ENCODE measurements at regions not wholly inside any gene's neighbourhood (a gene's known extent, or its start where the extent isn't known, plus 50 kb on each side); places are given as distances from the start of the nearest gene placed in this dataset.
"Not testable (repeated sequence)": the region's sequence is repeated elsewhere in the genome, so short reads cannot be mapped to it uniquely, and the experiment has no call there.

DNA sequence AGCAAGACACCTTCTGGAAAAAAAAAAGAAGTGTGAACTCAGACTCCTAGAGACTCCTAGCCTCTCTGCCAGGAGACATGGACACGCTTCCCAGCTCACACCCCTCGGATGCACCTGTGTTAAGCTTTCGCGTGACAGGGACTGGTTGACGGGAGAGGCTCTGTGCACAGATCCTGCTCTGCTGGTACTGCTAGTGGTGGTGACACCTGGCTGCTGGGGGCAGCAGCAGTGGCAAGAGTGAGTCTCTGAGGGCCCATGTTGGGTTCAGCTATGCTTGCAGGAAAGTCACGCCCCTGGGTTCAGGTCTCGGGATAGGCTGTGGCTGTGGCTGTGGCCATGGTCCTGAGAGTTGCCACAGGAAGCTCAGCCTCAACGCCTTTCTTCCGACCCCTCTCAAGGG, 81.1 kb downstream of the XRCC2 start:
- Mint-ChIP-seq H3K27ac (no peak overlapping the region), H3K9me3 (no peaks in the 10 kb centered on the region), H3K27me3 (peaks cover 1% of the 10 kb centered on the region), H3K36me3 (ENCODE audit: low read depth) (no peaks in the 10 kb centered on the region), H3K4me1 (ENCODE audit: low read depth) (no peaks in the 10 kb centered on the region), H3K4me3 (no peak overlapping the region)
- intact Hi-C loops (cut with micrococcal nuclease): no loop called here

DNA sequence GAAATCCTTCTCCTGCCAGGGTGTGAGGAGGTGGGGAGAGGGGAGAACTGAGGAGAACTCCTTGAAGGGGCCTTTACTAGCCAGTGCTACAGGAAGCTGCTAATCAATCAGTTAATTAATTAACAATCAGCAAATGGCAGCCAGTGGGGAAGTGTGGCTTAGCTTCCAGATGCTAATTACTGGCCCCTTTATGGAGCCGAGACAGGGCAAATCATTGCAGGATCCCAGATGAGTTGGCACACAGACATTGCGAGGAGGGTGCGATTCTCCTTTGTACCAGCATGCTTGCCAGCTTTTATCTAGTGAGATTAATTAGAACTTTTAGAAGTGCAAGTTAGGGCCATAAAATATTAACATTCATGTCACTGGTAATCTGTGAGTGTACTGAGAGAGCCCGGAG, 84.0 kb downstream of the XRCC2 start:
- Mint-ChIP-seq H3K27ac (no peak overlapping the region), H3K36me3 (ENCODE audit: low read depth) (no peaks in the 10 kb centered on the region), H3K4me3 (no peak overlapping the region), H3K27me3 (peaks cover 1% of the 10 kb centered on the region), H3K4me1 (ENCODE audit: low read depth) (no peaks in the 10 kb centered on the region), H3K9me3 (no peaks in the 10 kb centered on the region)
- intact Hi-C loops (cut with micrococcal nuclease): no loop called here

GRCh38 chr7:152590481-152590880, 85.5 kb downstream of the XRCC2 start:
- intact Hi-C loops (cut with micrococcal nuclease): no loop called here
- Mint-ChIP-seq H3K27ac (no peak overlapping the region), H3K9me3 (no peaks in the 10 kb centered on the region), H3K27me3 (peaks cover 1% of the 10 kb centered on the region), H3K4me1 (ENCODE audit: low read depth) (no peaks in the 10 kb centered on the region), H3K4me3 (no peak overlapping the region), H3K36me3 (ENCODE audit: low read depth) (no peaks in the 10 kb centered on the region)

DNA sequence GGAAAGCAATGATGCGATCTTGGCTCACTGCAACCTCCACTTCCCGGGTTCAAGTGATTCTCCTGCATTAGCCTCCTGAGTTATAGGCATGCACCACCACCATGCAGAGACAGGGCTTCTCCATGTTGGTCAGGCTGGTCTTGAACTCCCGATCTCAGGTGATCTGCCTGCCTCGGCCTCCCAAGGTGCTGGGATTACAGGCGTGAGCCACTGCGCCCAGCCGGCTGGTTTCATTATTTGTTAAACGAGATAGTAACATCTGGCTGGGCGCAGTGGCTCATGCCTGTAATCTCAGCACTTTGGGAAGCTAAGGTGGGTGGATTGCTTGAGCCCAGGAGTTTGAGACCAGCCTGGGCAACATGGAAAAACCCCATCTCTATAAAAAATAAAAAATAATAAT, 86.1 kb downstream of the XRCC2 start:
- H3K4me3 Mint-ChIP-seq; H3K36me3 Mint-ChIP-seq (ENCODE audit: low read depth); H3K9me3 Mint-ChIP-seq; H3K4me1 Mint-ChIP-seq (ENCODE audit: low read depth); H3K27ac Mint-ChIP-seq; intact Hi-C loops (cut with micrococcal nuclease); H3K27me3 Mint-ChIP-seq: not testable (repeated sequence)

- H3K4me3 Mint-ChIP-seq: no peak overlapping the region
- intact Hi-C loops (cut with micrococcal nuclease): no loop called here
- H3K27ac Mint-ChIP-seq: no peak overlapping the region
- peaks cover 1% of the 10 kb centered on the region for H3K27me3 Mint-ChIP-seq
- H3K36me3 Mint-ChIP-seq (ENCODE audit: low read depth): no peaks in the 10 kb centered on the region
- H3K9me3 Mint-ChIP-seq: no peaks in the 10 kb centered on the region
- no peaks in the 10 kb centered on the region for H3K4me1 Mint-ChIP-seq (ENCODE audit: low read depth)
Observed at GRCh38 chr7:152588350-152588749, 87.6 kb downstream of the XRCC2 start.

DNA sequence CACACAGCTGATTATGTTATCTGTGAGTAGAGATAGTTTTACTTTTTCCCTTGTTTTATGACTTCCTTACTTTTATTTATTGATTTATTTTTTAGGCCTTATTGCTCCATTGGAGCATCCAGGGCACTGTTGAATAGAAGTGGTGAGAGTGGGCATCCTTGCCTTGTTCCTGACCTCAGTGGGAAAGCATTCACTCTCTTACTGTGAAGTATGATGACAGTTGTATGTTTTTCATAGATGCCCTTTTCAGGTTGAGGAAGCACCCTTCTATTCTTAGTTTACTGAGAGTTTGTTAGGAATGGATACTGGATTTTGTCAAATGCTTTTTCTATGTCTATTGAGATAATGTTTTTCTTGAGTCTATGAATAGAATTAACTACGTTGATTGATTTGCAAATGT, 88.6 kb downstream of the XRCC2 start:
- H3K27me3 Mint-ChIP-seq: peaks cover 1% of the 10 kb centered on the region
- no peaks in the 10 kb centered on the region for H3K36me3 Mint-ChIP-seq (ENCODE audit: low read depth)
- H3K9me3 Mint-ChIP-seq: no peaks in the 10 kb centered on the region
- intact Hi-C loops (cut with micrococcal nuclease): no loop called here
- no peaks in the 10 kb centered on the region for H3K4me1 Mint-ChIP-seq (ENCODE audit: low read depth)
- no peak overlapping the region for H3K27ac Mint-ChIP-seq
- H3K4me3 Mint-ChIP-seq: no peak overlapping the region

DNA sequence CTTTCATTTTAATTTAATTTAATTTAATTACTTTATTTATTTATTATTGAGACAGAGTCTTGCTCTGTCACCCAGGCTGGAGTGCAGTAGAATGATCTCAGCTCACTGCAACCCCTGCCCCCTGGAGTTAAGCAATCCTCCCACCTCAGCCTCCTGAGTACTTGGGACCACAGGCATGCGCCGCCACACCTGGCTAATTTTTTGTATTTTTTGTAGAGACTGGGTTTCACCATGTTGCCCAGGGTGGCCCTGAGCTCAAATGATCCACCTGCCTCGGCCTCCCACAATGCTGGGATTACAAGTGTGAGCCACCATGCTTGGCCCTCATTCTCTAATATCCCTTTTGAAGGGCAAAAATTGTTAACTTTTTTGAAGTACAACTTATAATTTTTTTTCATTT, 92.9 kb downstream of the XRCC2 start:
- no peaks in the 10 kb centered on the region for H3K9me3 Mint-ChIP-seq
- no peaks in the 10 kb centered on the region for H3K4me1 Mint-ChIP-seq (ENCODE audit: low read depth)
- H3K27ac Mint-ChIP-seq: no peak overlapping the region
- no peaks in the 10 kb centered on the region for H3K27me3 Mint-ChIP-seq
- intact Hi-C loops (cut with micrococcal nuclease): no loop called here
- H3K36me3 Mint-ChIP-seq (ENCODE audit: low read depth): no peaks in the 10 kb centered on the region
- H3K4me3 Mint-ChIP-seq: no peak overlapping the region

DNA sequence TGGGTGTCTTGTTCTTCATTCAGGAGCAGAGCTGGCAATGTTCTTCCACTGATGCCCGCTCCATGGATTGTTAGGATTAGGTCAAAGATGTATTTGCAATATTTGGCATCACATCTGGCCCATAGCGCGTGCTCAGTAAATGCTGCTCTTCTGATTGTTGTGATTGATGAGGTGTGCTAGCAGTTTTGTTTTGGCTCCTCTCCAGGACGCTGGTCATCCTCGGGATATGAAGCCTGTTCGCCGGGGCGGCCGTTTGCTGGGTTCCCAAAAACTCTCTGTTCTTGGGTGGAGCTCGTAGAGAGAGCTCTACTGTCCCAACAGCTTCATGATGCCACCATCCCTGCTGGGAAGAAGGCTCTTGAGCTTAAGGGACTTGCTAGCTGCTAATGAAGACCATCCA, 96.9 kb downstream of the XRCC2 start:
- H3K4me3 Mint-ChIP-seq: no peak overlapping the region

GRCh38 chr7:152577339-152577738, 98.6 kb downstream of the XRCC2 start:
- Mint-ChIP-seq H3K27me3 (peaks cover 1% of the 10 kb centered on the region), H3K36me3 (ENCODE audit: low read depth) (no peaks in the 10 kb centered on the region), H3K4me1 (ENCODE audit: low read depth) (no peaks in the 10 kb centered on the region), H3K27ac (no peak overlapping the region), H3K9me3 (no peaks in the 10 kb centered on the region), H3K4me3 (no peak overlapping the region)
- intact Hi-C loops (cut with micrococcal nuclease): no loop called here

More for the DNA sequence above, 96.9 kb downstream of the XRCC2 start:
- H3K36me3 Mint-ChIP-seq (ENCODE audit: low read depth): no peaks in the 10 kb centered on the region
- H3K27me3 Mint-ChIP-seq: no peaks in the 10 kb centered on the region
- H3K4me1 Mint-ChIP-seq (ENCODE audit: low read depth): no peaks in the 10 kb centered on the region
- H3K9me3 Mint-ChIP-seq: no peaks in the 10 kb centered on the region
- H3K27ac Mint-ChIP-seq: no peak overlapping the region
- intact Hi-C loops (cut with micrococcal nuclease): no loop called here

- no peak overlapping the region for H3K27ac Mint-ChIP-seq
- H3K4me3 Mint-ChIP-seq: no peak overlapping the region
- H3K9me3 Mint-ChIP-seq: no peaks in the 10 kb centered on the region
- H3K27me3 Mint-ChIP-seq: peaks cover 1% of the 10 kb centered on the region
- H3K4me1 Mint-ChIP-seq (ENCODE audit: low read depth): no peaks in the 10 kb centered on the region
- H3K36me3 Mint-ChIP-seq (ENCODE audit: low read depth): no peaks in the 10 kb centered on the region
- intact Hi-C loops (cut with micrococcal nuclease): no loop called here
Observed at GRCh38 chr7:152574892-152575548, 100.9 kb downstream of the XRCC2 start.

- intact Hi-C loops (cut with micrococcal nuclease); H3K36me3 Mint-ChIP-seq (ENCODE audit: low read depth); H3K27me3 Mint-ChIP-seq; H3K4me1 Mint-ChIP-seq (ENCODE audit: low read depth); H3K27ac Mint-ChIP-seq; H3K9me3 Mint-ChIP-seq; H3K4me3 Mint-ChIP-seq: not testable (repeated sequence)
Observed at GRCh38 chr7:152573186-152573585, 102.8 kb downstream of the XRCC2 start.

DNA sequence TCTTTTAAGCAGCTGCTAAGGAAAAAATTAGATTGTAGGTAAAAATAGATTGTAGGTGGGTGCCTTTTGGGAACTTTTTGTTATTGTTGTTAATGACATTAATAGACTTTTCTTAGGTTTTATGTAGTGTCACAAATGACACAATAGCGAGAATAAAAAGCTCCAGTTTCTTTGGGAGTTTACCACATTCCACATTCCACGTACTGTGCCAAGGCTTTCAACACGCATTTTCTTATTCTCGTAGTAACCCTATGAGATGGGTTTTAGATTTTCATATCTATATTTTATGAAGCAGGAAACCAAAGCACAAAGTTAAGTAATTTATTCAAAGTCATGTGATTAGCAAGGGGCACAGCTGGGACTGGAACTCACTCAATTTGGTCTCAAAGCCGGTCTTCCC, 103.8 kb downstream of the XRCC2 start:
- Mint-ChIP-seq H3K9me3 (no peaks in the 10 kb centered on the region), H3K4me1 (ENCODE audit: low read depth) (no peaks in the 10 kb centered on the region), H3K27ac (no peak overlapping the region), H3K4me3 (no peak overlapping the region), H3K36me3 (ENCODE audit: low read depth) (no peaks in the 10 kb centered on the region), H3K27me3 (peaks cover 1% of the 10 kb centered on the region)
- intact Hi-C loops (cut with micrococcal nuclease): no loop called here

GRCh38 chr7:152571068-152571467, 104.9 kb downstream of the XRCC2 start:
- H3K36me3 Mint-ChIP-seq (ENCODE audit: low read depth): no peaks in the 10 kb centered on the region
- H3K9me3 Mint-ChIP-seq: no peaks in the 10 kb centered on the region
- peaks cover 3% of the 10 kb centered on the region for H3K27me3 Mint-ChIP-seq
- H3K4me1 Mint-ChIP-seq (ENCODE audit: low read depth): no peaks in the 10 kb centered on the region
- no peak overlapping the region for H3K4me3 Mint-ChIP-seq
- intact Hi-C loops (cut with micrococcal nuclease): no loop called here
- no peak overlapping the region for H3K27ac Mint-ChIP-seq

- H3K27me3 Mint-ChIP-seq: peaks cover 10% of the 10 kb centered on the region
- H3K4me1 Mint-ChIP-seq (ENCODE audit: low read depth): peaks cover 6% of the 10 kb centered on the region
- H3K4me3 Mint-ChIP-seq: no peak overlapping the region
- H3K9me3 Mint-ChIP-seq: no peaks in the 10 kb centered on the region
- H3K27ac Mint-ChIP-seq: no peak overlapping the region
- H3K36me3 Mint-ChIP-seq (ENCODE audit: low read depth): no peaks in the 10 kb centered on the region
- intact Hi-C loops (cut with micrococcal nuclease): no loop called here
Observed at GRCh38 chr7:152568972-152569371, 107.0 kb downstream of the XRCC2 start.

- no peak overlapping the region for H3K27ac Mint-ChIP-seq
- intact Hi-C loops (cut with micrococcal nuclease): no loop called here
- H3K27me3 Mint-ChIP-seq: peaks cover 9% of the 10 kb centered on the region
- no peak overlapping the region for H3K4me3 Mint-ChIP-seq
- peaks cover 6% of the 10 kb centered on the region for H3K4me1 Mint-ChIP-seq (ENCODE audit: low read depth)
- no peaks in the 10 kb centered on the region for H3K36me3 Mint-ChIP-seq (ENCODE audit: low read depth)
- H3K9me3 Mint-ChIP-seq: no peaks in the 10 kb centered on the region
Observed at GRCh38 chr7:152565731-152566130, 110.2 kb downstream of the XRCC2 start.
